NCI-H748 treated with DMSO at 0.1 percent for 48 hours (cell line): ENCODE measurements at regions not wholly inside any gene's neighbourhood (a gene's known extent, or its start where the extent isn't known, plus 50 kb on each side); places are given as distances from the start of the nearest gene placed in this dataset.

ENCODE experiments used
- DNase-seq: peaks from one replicate; lab custom pipeline; 2025; lab: John Stamatoyannopoulos, UW

GRCh38 chr1:112788054-112788453, 72.9 kb upstream of the PPM1J start:
- DNase-seq: no peak

GRCh38 chr1:112783059-112783458, 67.9 kb upstream of the PPM1J start:
- no peak for DNase-seq

DNA sequence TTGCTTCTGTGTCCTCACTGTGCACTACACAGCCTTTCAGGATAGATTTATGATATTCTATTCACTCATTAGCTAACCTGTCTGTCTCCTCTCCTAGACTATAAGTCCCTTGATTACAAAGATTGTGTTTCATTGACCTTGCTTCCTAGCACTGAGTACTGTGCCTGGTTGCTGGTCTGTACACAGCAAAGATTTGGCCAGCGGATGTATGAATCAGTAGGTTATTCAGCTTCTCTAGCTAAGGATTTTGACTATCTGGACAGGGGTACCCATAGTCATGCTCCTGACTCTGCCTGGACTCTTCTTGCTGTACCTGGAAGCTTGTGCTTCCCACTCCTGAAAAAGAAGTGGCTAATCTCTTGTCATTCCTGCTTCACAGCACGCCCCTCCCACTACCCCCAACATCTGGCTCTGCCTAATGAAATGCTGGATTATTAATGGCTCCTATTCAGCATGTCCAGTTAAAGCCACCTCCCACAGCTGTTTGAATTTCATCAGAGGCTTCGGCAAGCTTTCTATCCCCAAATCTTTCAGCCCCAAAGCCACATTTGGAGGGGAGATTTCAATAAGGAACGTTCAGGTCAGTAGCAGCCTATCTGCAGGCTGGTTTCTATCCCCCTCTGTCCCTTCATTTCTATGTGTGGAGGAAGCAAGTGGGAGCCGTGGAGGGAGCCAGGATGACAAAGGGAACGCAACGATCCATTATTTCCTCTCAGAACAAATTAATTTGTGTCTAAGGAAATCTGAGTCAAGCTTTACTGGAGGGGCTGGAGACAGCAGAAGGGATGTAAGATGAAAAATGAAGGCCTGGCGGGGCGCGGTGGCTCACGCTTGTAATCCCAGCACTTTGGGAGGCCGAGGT, 64.8 kb upstream of the PPM1J start:
- DNase-seq: no peak

DNA sequence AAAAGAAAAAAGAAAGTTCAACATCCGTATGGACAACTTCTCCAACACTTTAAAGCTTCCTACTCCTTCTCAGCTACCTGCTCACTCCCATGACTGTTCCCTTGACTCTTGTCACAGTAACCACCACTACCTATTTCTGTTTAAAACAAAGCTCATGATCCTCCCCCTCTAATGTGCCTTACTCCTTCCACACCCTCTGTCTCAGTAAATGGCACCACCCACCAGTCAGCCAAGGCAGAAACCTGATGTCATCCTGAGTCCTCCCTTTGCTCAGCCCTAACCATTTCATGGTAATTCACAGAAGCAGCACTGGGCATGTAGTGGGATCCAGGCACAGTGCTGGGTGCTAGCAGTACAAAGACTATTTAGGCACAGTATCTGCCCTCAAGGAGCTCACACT, 63.0 kb upstream of the PPM1J start:
- DNase-seq: no peak

DNA sequence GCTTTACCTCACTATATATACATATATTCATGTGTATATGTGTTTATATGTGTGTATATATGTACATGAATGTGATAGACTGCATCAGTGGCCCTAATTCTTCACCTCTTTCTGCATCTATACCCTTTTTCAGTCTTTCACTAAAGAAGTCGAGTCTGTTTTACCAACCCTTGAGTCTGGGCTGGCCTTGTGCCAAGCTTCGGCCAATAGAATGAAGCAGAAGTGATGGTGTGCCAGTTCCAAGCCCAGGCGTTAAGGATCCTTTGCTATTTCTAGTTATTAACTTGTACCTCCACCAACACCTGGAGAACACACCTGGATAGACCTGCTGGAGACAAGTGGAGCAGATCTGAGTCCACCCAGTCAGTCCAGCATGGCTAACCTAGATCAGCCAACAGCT, 61.6 kb upstream of the PPM1J start:
- DNase-seq: no peak

GRCh38 chr1:112772781-112773180, 57.6 kb upstream of the PPM1J start:
- no peak for DNase-seq

GRCh38 chr1:112770724-112771123, 55.6 kb upstream of the PPM1J start:
- no peak for DNase-seq

GRCh38 chr1:112769611-112770010, 54.5 kb upstream of the PPM1J start:
- DNase-seq: no peak

GRCh38 chr1:112767646-112768045, 52.5 kb upstream of the PPM1J start:
- no peak for DNase-seq
